Activated T-helper 2 cell treated with anti-CD3 and anti-CD28 coated beads, Interferon-gamma antibody, Interleukin-2, Interleukin-4, amounts not matched to agents 10 μg/mL and 5 μg/mL and 100 μg/mL, durations not matched to agents 14 hours and 24 hours and 36 hours (primary cell): ENCODE measurements at regions not wholly inside any gene's neighbourhood (a gene's known extent, or its start where the extent isn't known, plus 50 kb on each side); places are given as distances from the start of the nearest gene placed in this dataset.

Source experiments
- DNase-seq: peaks from one replicate; pipeline ENCODE4 v3.0.0; 2021; ENCODE audit warnings: low spot score
- H3K27ac Mint-ChIP-seq: one replicate; pipeline ENCODE4 v1.8.0; 2021; ENCODE audit warnings: mixed read lengths
- H3K27me3 Mint-ChIP-seq: one replicate; pipeline ENCODE4 v1.8.0; 2021; ENCODE audit warnings: low read depth, mixed read lengths
- H3K36me3 Mint-ChIP-seq: one replicate; pipeline ENCODE4 v1.8.0; 2021; ENCODE audit warnings: low read depth, mixed read lengths
- H3K4me1 Mint-ChIP-seq: one replicate; pipeline ENCODE4 v1.8.0; 2021; ENCODE audit warnings: low read depth, mixed read lengths
- H3K4me3 Mint-ChIP-seq: one replicate; pipeline ENCODE4 v1.8.0; 2021; ENCODE audit warnings: low read depth, mild to moderate bottlenecking, moderate library complexity, mixed read lengths
- H3K9me3 Mint-ChIP-seq: one replicate; pipeline ENCODE4 v1.8.0; 2021; ENCODE audit warnings: mixed read lengths
- intact Hi-C: fragments of 100-400 bp; cut with micrococcal nuclease; formaldehyde crosslinking; loops from one replicate; pipeline ENCODE4 v1.15.1; 2023

DNA sequence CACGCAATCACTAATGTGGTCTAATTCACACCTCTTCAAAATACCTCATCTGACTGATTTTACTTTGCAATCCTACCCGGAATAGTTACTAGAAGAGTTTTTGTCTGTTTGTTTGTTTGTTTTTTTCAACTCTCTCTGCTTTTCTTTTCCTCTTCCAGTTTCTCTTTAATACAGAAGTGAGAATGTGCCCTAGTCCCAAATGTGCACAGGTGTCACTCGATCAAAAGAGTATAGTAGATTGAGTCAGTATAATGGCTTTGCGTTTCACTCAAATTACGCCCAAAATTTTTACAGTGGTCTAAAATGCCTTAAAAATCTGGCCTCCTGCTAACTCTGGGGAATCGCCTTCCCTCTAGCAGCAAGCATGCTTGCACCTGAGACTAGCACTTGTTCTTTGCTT lies 1536.8 kb downstream of the KCNT2 start:
- no peaks in the 10 kb centered on the region for H3K36me3 Mint-ChIP-seq
- H3K27me3 Mint-ChIP-seq, result no peaks in the 10 kb centered on the region
- no peak overlapping the region for H3K4me3 Mint-ChIP-seq
- intact Hi-C loops, result no loop called here
- H3K27ac Mint-ChIP-seq, result no peak overlapping the region
- no peaks in the 10 kb centered on the region for H3K9me3 Mint-ChIP-seq
- no peaks in the 10 kb centered on the region for H3K4me1 Mint-ChIP-seq
- no peak for DNase-seq

DNA sequence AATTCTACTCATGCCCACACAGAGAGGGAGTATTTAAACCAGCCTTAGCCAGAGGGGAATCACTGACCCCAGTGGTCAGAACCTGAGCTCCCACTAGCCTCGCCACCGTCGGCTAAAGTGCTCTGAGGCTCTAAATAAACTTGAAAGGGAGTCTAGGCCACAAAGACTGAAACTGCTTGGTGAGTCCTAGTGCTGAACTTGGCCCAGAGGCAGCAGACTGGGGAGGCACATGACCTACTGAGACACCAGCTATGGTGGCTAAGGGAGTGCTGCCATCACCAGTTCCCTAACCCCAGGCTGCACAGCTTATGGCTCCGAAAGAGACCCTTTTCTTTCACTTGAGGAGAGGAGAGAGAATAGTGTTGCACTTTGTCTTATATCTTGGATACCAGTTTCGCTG lies 1542.8 kb downstream of the KCNT2 start:
- H3K4me3 Mint-ChIP-seq, result no peak overlapping the region
- H3K9me3 Mint-ChIP-seq, result no peaks in the 10 kb centered on the region
- intact Hi-C loops, result no loop called here
- DNase-seq, result no peak
- H3K27ac Mint-ChIP-seq, result no peak overlapping the region
- no peaks in the 10 kb centered on the region for H3K27me3 Mint-ChIP-seq
- H3K4me1 Mint-ChIP-seq, result no peaks in the 10 kb centered on the region
- H3K36me3 Mint-ChIP-seq, result no peaks in the 10 kb centered on the region

DNA sequence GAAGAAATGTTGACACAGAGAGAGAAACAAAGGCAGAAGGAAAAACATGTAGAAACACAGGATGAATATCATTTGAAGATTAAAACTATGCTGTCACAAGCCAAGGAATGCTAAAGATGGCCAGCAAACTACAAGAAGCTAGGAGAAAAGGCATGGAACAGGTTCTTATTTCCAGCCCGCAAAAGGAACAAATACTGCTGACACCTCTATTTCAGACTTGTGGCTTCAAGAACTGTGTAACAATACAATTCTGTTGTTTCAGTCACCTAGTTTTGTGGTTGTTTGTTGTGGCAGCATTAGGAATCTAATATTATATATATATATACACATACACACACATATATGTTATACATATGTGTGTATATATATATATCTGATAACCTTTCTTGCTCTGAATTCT lies 1543.9 kb downstream of the KCNT2 start:
- H3K27ac Mint-ChIP-seq, result no peak overlapping the region
- DNase-seq, result no peak
- no peaks in the 10 kb centered on the region for H3K36me3 Mint-ChIP-seq
- intact Hi-C loops, result no loop called here
- H3K4me3 Mint-ChIP-seq, result no peak overlapping the region
- no peaks in the 10 kb centered on the region for H3K27me3 Mint-ChIP-seq
- no peaks in the 10 kb centered on the region for H3K4me1 Mint-ChIP-seq
- H3K9me3 Mint-ChIP-seq, result no peaks in the 10 kb centered on the region

DNA sequence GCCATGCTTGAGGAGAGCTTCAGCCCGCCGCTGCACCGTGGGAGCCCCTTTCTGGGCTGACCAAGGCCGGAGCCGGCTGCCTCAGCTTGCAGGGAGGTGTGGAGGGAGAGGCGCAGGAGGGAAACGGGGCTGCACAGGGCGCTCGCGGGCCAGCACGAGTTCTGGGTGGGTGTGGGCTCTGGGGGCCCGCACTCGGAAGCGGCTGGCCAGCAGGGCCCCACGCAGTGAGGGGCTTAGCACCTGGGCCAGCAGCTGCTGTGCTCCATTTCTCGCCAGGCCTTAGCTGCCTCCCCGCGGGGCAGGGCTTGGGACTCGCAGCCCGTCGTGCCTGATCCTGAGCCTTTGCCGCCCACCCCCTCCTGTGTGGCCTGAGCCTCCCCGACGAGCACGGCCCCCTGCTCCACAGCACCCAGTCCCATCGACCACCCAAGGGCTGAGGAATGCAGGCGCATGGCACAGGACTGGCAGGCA lies 1554.0 kb downstream of the KCNT2 start:
- no peak for DNase-seq
- no peaks in the 10 kb centered on the region for H3K27me3 Mint-ChIP-seq
- no peaks in the 10 kb centered on the region for H3K36me3 Mint-ChIP-seq
- no peak overlapping the region for H3K27ac Mint-ChIP-seq
- no peak overlapping the region for H3K4me3 Mint-ChIP-seq
- intact Hi-C loops, result no loop called here
- H3K4me1 Mint-ChIP-seq, result peaks cover 2% of the 10 kb centered on the region
- no peaks in the 10 kb centered on the region for H3K9me3 Mint-ChIP-seq

DNA sequence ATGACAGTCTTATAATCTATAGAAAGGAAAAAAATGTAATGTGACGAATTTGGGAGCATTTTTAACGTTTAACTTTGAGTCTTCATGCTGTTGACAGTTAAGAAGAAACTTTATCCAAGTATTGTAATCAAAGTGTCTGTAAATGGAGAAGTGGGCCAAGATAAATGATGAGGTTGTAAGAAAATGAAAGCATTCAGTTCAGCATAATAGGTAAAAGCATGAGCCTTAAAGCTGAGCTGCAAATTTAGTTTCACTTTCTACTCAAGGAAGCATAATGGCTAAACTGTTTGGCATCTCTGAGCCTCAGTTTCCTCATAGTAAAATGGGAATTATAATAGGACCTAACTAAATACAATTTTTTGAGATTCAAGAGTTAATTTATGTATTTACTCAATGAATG lies 1554.8 kb downstream of the KCNT2 start:
- no peaks in the 10 kb centered on the region for H3K36me3 Mint-ChIP-seq

DNA sequence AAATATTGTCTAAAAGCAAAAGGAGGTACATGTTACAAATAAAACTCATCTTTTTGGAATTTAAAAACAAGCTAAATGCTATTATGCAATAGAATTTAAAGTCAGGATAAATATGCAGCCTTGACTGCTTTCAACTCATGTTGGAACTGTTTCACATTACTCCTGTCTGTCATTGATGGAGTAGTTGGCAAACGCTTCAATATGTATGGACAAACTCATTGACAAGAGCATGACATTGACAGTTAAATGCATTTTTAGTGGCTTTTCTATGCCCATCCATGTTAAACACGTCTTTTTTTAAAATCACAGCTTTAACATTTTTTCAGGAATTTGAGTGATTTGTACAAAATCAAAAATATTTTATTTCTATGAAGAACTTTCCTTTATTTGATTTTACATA lies 1560.5 kb downstream of the KCNT2 start:
- no peak overlapping the region for H3K27ac Mint-ChIP-seq
- H3K36me3 Mint-ChIP-seq, result no peaks in the 10 kb centered on the region
- no peaks in the 10 kb centered on the region for H3K9me3 Mint-ChIP-seq
- H3K27me3 Mint-ChIP-seq, result no peaks in the 10 kb centered on the region
- intact Hi-C loops, result no loop called here
- no peak for DNase-seq
- no peaks in the 10 kb centered on the region for H3K4me1 Mint-ChIP-seq
- H3K4me3 Mint-ChIP-seq, result no peak overlapping the region

More for the DNA sequence above, 1554.8 kb downstream of the KCNT2 start:
- Mint-ChIP-seq H3K9me3 (no peaks in the 10 kb centered on the region), H3K4me1 (peaks cover 2% of the 10 kb centered on the region), H3K27ac (no peak overlapping the region), H3K4me3 (peak overlapping the region; percentile 13), H3K27me3 (no peaks in the 10 kb centered on the region)
- DNase-seq, result no peak
- intact Hi-C loops, result no loop called here

DNA sequence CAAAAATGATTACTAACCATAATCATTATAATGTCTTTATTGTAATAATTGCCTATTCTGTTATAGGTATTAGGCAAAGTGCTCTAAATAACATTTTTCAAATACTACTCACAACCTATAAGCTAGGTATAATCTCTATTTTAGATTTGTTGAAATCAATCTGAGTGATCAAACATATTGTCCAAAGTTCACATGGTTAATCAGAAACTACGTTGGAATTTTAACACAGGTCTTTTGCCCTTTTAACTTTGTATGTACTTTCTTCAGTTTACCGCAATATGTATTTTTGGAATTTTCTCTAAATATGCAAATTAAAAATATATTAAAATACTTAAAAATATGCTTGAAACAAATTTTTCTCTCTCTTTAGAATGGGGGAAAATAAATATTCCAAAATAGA lies 1563.2 kb downstream of the KCNT2 start:
- no peaks in the 10 kb centered on the region for H3K4me1 Mint-ChIP-seq
- H3K27me3 Mint-ChIP-seq, result no peaks in the 10 kb centered on the region
- no peak for DNase-seq
- H3K4me3 Mint-ChIP-seq, result no peak overlapping the region
- H3K27ac Mint-ChIP-seq, result no peak overlapping the region
- H3K9me3 Mint-ChIP-seq, result no peaks in the 10 kb centered on the region
- intact Hi-C loops, result no loop called here
- no peaks in the 10 kb centered on the region for H3K36me3 Mint-ChIP-seq

DNA sequence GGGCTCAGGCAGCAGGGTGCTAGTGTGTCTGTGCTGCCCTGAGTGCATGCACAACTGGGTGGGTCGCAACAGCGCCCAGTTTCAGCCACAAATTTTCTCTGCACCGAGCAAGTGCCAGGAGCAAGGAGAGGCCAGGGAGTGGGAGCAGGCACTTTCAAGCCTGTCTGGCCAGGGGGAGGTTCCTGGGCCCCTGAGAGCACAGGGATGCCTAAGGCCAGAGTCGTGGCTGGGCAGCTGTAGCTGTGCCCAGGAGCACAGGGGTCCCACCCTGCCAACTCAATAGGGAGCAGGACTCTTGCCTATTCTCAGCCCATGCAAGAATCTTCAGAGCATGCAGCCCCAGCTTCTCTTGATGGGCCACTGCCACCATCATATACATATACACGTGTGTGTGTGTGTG lies 1577.4 kb downstream of the KCNT2 start:
- Mint-ChIP-seq H3K27ac (no peak overlapping the region), H3K4me3 (no peak overlapping the region), H3K27me3 (no peaks in the 10 kb centered on the region), H3K36me3 (no peaks in the 10 kb centered on the region), H3K4me1 (no peaks in the 10 kb centered on the region), H3K9me3 (peaks cover 10% of the 10 kb centered on the region)
- intact Hi-C loops, result no loop called here
- DNase-seq, result no peak

DNA sequence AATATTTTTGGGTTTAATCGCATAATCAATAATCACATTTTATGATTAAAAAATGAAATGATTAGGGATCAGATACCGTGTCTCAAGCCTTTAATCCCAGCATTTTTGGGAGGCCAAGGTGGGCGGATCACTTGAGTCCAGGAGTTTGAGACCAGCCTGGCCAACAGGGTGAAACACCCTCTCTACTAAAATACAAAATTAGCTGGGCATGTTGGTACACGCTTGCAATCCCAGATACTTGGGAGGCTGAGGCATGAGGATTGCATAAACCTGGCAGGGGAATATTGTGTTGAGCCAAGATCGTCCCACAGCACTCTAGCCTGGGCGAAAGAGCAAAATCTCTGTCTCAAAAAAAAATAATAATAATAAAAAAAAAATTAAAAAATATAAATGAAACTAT lies 1581.4 kb downstream of the KCNT2 start:
- intact Hi-C loops, result no loop called here
- Mint-ChIP-seq H3K9me3 (peaks cover 4% of the 10 kb centered on the region), H3K27ac (no peak overlapping the region), H3K4me1 (no peaks in the 10 kb centered on the region), H3K4me3 (no peak overlapping the region), H3K27me3 (no peaks in the 10 kb centered on the region), H3K36me3 (no peaks in the 10 kb centered on the region)
- no peak for DNase-seq

DNA sequence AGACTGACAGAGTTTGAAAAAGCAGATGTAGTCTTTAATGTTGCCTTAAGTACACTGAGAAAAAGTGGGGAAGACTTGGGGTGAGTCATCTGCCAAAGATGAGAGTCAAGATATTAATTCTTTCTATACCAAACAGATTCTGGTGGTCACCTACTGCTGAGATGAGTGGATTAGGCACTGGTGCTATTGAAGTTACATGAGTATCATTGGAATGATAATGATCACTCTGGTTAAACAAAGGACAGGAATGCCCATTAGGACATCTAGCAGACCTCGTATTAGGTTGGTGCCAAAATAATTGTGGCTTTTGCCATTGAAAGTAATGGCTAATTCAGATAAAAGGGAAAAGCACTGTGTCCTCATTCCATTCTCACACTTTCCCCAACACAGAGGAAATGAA lies 1588.9 kb downstream of the KCNT2 start:
- Mint-ChIP-seq H3K9me3 (peaks cover 7% of the 10 kb centered on the region), H3K4me3 (no peak overlapping the region), H3K27me3 (no peaks in the 10 kb centered on the region), H3K36me3 (no peaks in the 10 kb centered on the region), H3K27ac (no peak overlapping the region), H3K4me1 (no peaks in the 10 kb centered on the region)
- intact Hi-C loops, result no loop called here
- no peak for DNase-seq

DNA sequence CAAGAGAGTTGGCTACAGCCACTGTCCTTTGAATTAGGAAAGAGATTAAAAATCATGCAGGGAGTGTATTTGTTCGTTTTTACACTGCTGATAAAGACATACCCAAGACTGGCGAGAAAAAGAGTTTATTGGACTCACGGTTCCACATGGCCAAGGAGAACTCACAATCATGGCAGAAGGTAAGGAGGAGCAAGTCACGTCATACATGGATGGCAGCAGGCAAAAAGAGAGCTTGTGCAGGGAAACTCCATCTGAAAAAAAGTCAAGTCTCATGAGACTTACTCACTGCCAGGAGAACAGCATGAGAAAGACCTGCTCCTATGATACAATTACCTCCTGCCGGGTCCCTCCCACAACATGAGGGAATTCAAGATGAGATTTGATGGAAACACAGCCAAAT lies 1595.2 kb downstream of the KCNT2 start:
- no peak overlapping the region for H3K27ac Mint-ChIP-seq
- peaks cover 17% of the 10 kb centered on the region for H3K9me3 Mint-ChIP-seq
- no peak for DNase-seq
- H3K27me3 Mint-ChIP-seq, result no peaks in the 10 kb centered on the region
- H3K36me3 Mint-ChIP-seq, result no peaks in the 10 kb centered on the region
- no peak overlapping the region for H3K4me3 Mint-ChIP-seq
- no peaks in the 10 kb centered on the region for H3K4me1 Mint-ChIP-seq
- intact Hi-C loops, result no loop called here

DNA sequence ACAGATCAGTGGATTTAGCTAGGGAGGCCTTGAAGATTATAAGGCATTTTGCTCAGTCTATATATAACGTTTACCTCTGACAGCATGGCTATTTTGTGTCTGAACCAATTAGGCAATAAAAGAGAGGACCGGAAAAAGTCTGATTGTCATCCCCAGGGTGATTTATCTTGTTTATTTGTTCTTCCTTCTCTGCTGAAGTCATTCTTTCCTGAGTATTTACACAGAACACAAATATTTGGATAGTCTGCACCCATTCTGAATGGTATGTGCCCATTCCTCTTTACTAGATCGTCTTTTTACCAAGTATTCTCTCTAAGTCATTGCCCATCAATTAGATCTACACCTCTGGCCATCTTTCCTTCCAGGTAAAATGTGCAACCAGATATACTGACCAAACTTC lies 1602.9 kb downstream of the KCNT2 start:
- Mint-ChIP-seq H3K27me3 (no peaks in the 10 kb centered on the region), H3K27ac (no peak overlapping the region), H3K4me3 (no peak overlapping the region), H3K9me3 (no peaks in the 10 kb centered on the region), H3K36me3 (no peaks in the 10 kb centered on the region), H3K4me1 (no peaks in the 10 kb centered on the region)
- intact Hi-C loops, result no loop called here
- DNase-seq, result no peak

DNA sequence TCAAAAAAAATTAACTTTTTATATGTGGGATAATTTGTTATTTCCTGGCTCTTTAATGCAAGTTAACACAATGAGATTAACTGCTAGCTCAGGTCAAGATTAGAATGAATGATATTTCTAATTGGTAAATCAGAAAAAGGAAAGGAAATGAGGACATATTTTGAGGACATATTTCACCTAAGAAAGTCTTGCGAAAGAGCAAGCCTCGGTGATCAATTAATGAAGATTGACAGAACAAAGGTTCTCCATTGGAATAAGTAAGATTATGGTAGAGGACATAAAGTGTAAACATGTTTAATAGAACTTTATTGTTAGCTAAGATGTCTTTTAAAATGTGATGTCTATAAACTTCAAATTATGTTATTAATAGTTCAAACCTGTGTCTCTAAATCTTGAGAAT lies 1617.8 kb downstream of the KCNT2 start:
- Mint-ChIP-seq H3K4me3 (no peak overlapping the region), H3K9me3 (no peaks in the 10 kb centered on the region), H3K4me1 (no peaks in the 10 kb centered on the region), H3K27me3 (no peaks in the 10 kb centered on the region), H3K27ac (no peak overlapping the region), H3K36me3 (no peaks in the 10 kb centered on the region)
- intact Hi-C loops, result no loop called here
- no peak for DNase-seq

DNA sequence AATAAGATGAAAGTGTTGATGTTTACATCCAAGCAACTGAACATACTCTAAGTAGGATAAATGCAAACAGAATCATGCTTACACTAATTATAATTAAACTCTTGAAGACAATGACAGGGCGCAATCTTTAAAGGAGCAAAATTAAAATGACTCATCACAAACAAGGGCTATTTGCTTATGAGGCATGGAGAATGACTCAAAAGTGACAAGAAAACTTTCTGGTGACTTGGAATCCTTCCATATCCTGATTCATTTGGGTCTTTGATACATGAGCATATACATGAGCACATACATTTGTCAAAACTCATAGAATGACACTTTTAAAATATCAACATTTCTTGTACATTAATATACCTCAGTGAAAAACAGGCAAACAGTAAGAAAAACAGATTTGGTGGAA lies 1632.3 kb downstream of the KCNT2 start:
- intact Hi-C loops, result no loop called here
- H3K9me3 Mint-ChIP-seq, result no peaks in the 10 kb centered on the region
- no peaks in the 10 kb centered on the region for H3K36me3 Mint-ChIP-seq
- no peak overlapping the region for H3K4me3 Mint-ChIP-seq
- no peaks in the 10 kb centered on the region for H3K27me3 Mint-ChIP-seq
- H3K4me1 Mint-ChIP-seq, result no peaks in the 10 kb centered on the region
- H3K27ac Mint-ChIP-seq, result no peak overlapping the region
- DNase-seq, result no peak
